ENCODE measurements at regions not wholly inside any gene's neighbourhood (a gene's known extent, or its start where the extent isn't known, plus 50 kb on each side); places are given as distances from the start of the nearest gene placed in this dataset.

- no peak for DNase-seq
Observed at GRCh38 chr2:103734911-103735310, 973.1 kb downstream of the TMEM182 start.

DNA sequence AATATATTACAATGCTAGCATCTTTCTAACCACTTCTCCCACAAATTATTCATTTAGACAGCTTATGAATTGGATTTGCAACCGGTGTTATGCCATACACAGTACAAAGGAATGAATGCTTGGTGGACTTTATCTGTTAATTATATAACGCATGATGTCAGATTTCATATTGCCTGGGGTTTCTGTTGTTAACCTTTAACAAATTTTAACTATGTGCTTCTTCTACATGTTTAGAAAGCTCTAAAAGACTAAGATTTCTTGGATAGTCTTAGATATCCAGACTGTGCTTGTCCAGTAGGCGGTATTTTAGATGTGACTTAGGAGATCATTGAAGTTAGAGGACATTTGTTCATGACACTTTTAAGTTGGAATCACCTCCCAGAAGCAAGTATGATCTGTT lies 976.3 kb downstream of the TMEM182 start:
- no peak for DNase-seq

DNA sequence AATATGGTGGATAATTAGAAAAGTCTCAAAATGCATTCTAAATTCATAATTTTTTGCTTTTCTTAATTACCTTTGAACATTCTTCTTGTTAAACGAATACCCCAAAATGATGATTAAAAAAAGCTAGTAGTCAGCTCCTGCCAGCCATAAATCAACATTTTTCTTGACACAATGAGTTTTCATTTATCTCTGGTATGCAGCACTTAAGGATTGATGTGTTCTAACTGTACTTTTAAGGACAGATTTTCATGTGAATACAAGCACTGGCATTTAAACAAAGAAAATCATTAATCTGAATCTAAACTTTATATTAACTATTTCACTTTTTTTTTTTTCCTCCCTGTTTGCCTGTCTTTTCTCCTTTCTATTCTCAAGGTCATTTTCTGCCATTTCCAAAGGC lies 976.8 kb downstream of the TMEM182 start:
- no peak for DNase-seq

DNA sequence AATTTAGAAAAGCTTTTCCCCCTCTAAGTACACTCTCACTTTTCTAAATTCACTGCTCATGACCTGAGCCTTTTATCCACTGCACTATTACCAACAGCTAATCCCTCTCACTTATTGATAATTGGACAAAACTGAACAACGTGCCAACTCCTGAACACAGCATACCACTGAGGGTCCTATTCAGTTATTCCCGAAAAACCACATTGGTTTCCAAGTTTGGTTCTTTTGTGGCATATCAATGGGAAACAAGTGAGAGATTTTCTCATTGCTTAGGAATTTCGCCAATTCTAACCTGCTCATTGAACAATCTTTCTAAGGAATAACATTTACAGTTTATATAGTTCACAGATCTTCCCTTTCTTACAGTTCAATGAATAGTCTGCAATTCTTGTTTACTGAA lies 977.4 kb downstream of the TMEM182 start:
- no peak for DNase-seq

GRCh38 chr2:103739921-103740320 lies 978.1 kb downstream of the TMEM182 start:
- DNase-seq = no peak

GRCh38 chr2:103740631-103741030 lies 978.8 kb downstream of the TMEM182 start:
- DNase-seq = no peak

GRCh38 chr2:103743195-103743594 lies 981.4 kb downstream of the TMEM182 start:
- DNase-seq = no peak

- DNase-seq = no peak
Observed at GRCh38 chr2:103754530-103754929, 992.7 kb downstream of the TMEM182 start.

DNA sequence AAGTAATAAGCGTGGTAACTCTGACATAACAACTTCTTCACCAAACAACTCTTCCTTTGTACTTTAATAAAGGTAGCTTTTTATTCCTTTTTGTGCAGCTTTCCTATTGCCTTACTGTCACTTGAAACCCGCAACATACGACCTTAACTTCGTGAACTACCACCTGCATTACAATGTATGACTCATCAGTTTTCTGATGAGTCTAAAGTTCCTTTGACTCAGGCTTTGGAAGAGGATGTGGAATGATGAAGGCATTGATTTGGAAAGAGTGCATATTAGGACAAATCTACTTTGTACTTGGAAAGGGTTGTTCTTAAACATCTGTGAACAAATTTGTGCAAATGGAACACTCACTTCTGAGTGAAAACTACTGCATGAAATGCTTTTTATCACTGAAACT lies 1012.1 kb downstream of the TMEM182 start:
- no peak for DNase-seq

GRCh38 chr2:103780088-103780702 lies 1018.4 kb downstream of the TMEM182 start:
- no peak for DNase-seq

- DNase-seq = no peak
Observed at GRCh38 chr2:103781313-103781712, 1019.5 kb downstream of the TMEM182 start.

- no peak for DNase-seq
Observed at GRCh38 chr2:103784261-103784660, 1022.4 kb downstream of the TMEM182 start.

GRCh38 chr2:103785432-103785831 lies 1023.6 kb downstream of the TMEM182 start:
- no peak for DNase-seq

GRCh38 chr2:103785956-103786355 lies 1024.1 kb downstream of the TMEM182 start:
- DNase-seq = no peak

GRCh38 chr2:103788389-103788788 lies 1026.6 kb downstream of the TMEM182 start:
- no peak for DNase-seq

DNA sequence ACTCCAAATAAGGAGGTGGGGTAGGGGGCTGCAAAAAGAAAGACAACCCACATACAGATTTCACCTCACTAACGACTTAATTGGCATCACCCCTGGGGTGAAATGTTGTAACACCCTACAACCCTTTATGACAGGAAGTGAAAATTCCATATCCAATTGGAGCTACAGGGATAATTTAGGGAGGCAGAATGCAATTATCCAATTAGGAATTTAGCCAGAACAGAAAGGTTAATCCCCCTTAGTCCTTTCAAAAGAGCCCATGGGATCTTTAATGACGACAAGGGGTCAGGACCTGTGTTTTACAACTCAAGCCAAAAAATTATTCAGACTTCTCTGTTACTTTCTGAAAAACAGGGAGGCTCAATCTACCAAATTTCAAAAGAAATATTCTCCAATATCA lies 1027.1 kb downstream of the TMEM182 start:
- no peak for DNase-seq

GRCh38 chr2:103789381-103790095 lies 1027.7 kb downstream of the TMEM182 start:
- DNase-seq = peak; percentile 1

GRCh38 chr2:103792042-103792441 lies 1030.2 kb downstream of the TMEM182 start:
- no peak for DNase-seq

GRCh38 chr2:103798291-103798690 lies 1036.5 kb downstream of the TMEM182 start:
- no peak for DNase-seq

- no peak for DNase-seq
Observed at GRCh38 chr2:103804013-103804412, 1042.2 kb downstream of the TMEM182 start.

GRCh38 chr2:103805746-103806145 lies 1043.9 kb downstream of the TMEM182 start:
- no peak for DNase-seq

- DNase-seq = no peak
Observed at GRCh38 chr2:103808814-103809213, 1045.1 kb upstream of the POU3F3 start.

GRCh38 chr2:103809415-103809814 lies 1044.5 kb upstream of the POU3F3 start:
- no peak for DNase-seq

DNA sequence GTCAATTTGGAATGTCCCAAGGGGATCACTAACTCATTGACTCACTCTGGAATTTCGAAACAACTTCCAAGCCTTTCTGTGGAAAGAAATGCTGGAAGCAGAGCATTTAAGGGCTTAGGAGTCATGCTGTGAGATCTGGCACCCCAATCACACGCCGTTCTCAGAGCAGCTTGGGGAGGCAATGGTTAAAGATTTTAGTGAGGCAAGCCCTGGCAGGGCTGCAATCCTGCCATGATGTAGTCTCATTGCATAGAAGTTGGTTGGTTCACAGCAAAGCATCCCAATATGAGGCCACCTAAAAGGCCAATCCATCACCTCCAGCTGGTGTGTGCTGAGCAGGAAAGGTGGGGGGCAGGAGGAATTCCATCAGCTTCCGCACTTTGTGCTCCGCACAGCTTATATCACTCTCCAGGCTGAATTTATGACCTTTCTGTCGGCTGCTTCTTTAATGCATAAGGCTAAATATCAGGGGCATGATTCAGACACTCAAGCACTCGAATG lies 1043.9 kb upstream of the POU3F3 start:
- no peak for DNase-seq

GRCh38 chr2:103810875-103811274 lies 1043.0 kb upstream of the POU3F3 start:
- DNase-seq = no peak
